ENCODE measurements at regions not wholly inside any gene's neighbourhood (a gene's known extent, or its start where the extent isn't known, plus 50 kb on each side); places are given as distances from the start of the nearest gene placed in this dataset.
"Not testable (repeated sequence)": the region's sequence is repeated elsewhere in the genome, so short reads cannot be mapped to it uniquely, and the experiment has no call there.

GRCh38 chr3:182508919-182509711, 284.2 kb upstream of the ATP11B start:
- DNase-seq (ENCODE audit: low read depth in 2 of 2) = no peak

- DNase-seq (ENCODE audit: low read depth in 2 of 2) = no peak
Observed at GRCh38 chr3:182509844-182510460, 283.4 kb upstream of the ATP11B start.

GRCh38 chr3:182514236-182514964, 278.9 kb upstream of the ATP11B start:
- no peak for DNase-seq (ENCODE audit: low read depth in 2 of 2)

- DNase-seq (ENCODE audit: low read depth in 2 of 2) = no peak
Observed at GRCh38 chr3:182516597-182517336, 276.5 kb upstream of the ATP11B start.

GRCh38 chr3:182519569-182519968, 273.7 kb upstream of the ATP11B start:
- DNase-seq (ENCODE audit: low read depth in 2 of 2) = no peak

GRCh38 chr3:182521339-182521738, 272.0 kb upstream of the ATP11B start:
- DNase-seq (ENCODE audit: low read depth in 2 of 2) = no peak

- not testable (repeated sequence) for DNase-seq (ENCODE audit: low read depth in 2 of 2)
Observed at GRCh38 chr3:182523424-182523823, 269.9 kb upstream of the ATP11B start.

- DNase-seq (ENCODE audit: low read depth in 2 of 2) = no peak
Observed at GRCh38 chr3:182523836-182524235, 269.5 kb upstream of the ATP11B start.

- no peak for DNase-seq (ENCODE audit: low read depth in 2 of 2)
Observed at GRCh38 chr3:182524711-182525401, 268.4 kb upstream of the ATP11B start.

GRCh38 chr3:182525766-182526374, 267.4 kb upstream of the ATP11B start:
- no peak for DNase-seq (ENCODE audit: low read depth in 2 of 2)

- DNase-seq (ENCODE audit: low read depth in 2 of 2) = no peak
Observed at GRCh38 chr3:182527745-182528144, 265.6 kb upstream of the ATP11B start.

GRCh38 chr3:182530316-182530715, 263.0 kb upstream of the ATP11B start:
- no peak for DNase-seq (ENCODE audit: low read depth in 2 of 2)

- DNase-seq (ENCODE audit: low read depth in 2 of 2) = no peak
Observed at GRCh38 chr3:182533394-182533793, 259.9 kb upstream of the ATP11B start.

- DNase-seq (ENCODE audit: low read depth in 2 of 2) = no peak
Observed at GRCh38 chr3:182544542-182544941, 248.8 kb upstream of the ATP11B start.

- DNase-seq (ENCODE audit: low read depth in 2 of 2) = no peak
Observed at GRCh38 chr3:182562274-182562673, 231.0 kb upstream of the ATP11B start.

- no peak for DNase-seq (ENCODE audit: low read depth in 2 of 2)
Observed at GRCh38 chr3:182565916-182566796, 227.1 kb upstream of the ATP11B start.

GRCh38 chr3:182567700-182568099, 225.6 kb upstream of the ATP11B start:
- no peak for DNase-seq (ENCODE audit: low read depth in 2 of 2)

GRCh38 chr3:182568261-182568660, 225.0 kb upstream of the ATP11B start:
- DNase-seq (ENCODE audit: low read depth in 2 of 2) = no peak

GRCh38 chr3:182568876-182569275, 224.4 kb upstream of the ATP11B start:
- DNase-seq (ENCODE audit: low read depth in 2 of 2) = no peak

Measured in fibroblast of skin of left quadriceps (primary cell).